ENCODE measurements at regions not wholly inside any gene's neighbourhood (a gene's known extent, or its start where the extent isn't known, plus 50 kb on each side); places are given as distances from the start of the nearest gene placed in this dataset.

GRCh38 chr14:46322076-46322475 is 329.5 kb downstream of the RPL10L start:
- no peaks in the 10 kb centered on the region for H3K79me2 ChIP-seq (ENCODE audit: insufficient read depth, low read length)
- intact Hi-C loops (cut with micrococcal nuclease) = no loop called here
- no peaks in the 10 kb centered on the region for H3K27me3 ChIP-seq (ENCODE audit: insufficient read depth, low read length)
- no peak overlapping the region for H3K27ac ChIP-seq (ENCODE audit: low read depth, low read length)
- no peak overlapping the region for H3K9ac ChIP-seq (ENCODE audit: low read length)
- H3K4me2 ChIP-seq (ENCODE audit: low read length) = no peak overlapping the region
- no peak for TF ChIP-seq TCF7L2 (IDR thresholded peaks at IDR 0.05; ENCODE audit: borderline replicate concordance, extremely low read depth, insufficient read depth, insufficient read length)
- TF ChIP-seq POLR2A (IDR thresholded peaks at IDR 0.05; ENCODE audit: borderline replicate concordance, extremely low read depth, insufficient read depth, insufficient read length) = no peak
- TF ChIP-seq, protein P1, sequence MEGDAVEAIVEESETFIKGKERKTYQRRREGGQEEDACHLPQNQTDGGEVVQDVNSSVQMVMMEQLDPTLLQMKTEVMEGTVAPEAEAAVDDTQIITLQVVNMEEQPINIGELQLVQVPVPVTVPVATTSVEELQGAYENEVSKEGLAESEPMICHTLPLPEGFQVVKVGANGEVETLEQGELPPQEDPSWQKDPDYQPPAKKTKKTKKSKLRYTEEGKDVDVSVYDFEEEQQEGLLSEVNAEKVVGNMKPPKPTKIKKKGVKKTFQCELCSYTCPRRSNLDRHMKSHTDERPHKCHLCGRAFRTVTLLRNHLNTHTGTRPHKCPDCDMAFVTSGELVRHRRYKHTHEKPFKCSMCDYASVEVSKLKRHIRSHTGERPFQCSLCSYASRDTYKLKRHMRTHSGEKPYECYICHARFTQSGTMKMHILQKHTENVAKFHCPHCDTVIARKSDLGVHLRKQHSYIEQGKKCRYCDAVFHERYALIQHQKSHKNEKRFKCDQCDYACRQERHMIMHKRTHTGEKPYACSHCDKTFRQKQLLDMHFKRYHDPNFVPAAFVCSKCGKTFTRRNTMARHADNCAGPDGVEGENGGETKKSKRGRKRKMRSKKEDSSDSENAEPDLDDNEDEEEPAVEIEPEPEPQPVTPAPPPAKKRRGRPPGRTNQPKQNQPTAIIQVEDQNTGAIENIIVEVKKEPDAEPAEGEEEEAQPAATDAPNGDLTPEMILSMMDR (IDR thresholded peaks at IDR 0.05 in 2 of 3, conservative IDR thresholded peaks at IDR 0.05 in 1 of 3; ENCODE audit: borderline replicate concordance in 1 of 3, insufficient read depth in 1 of 3, low read depth in 2 of 3, low read length in 2 of 3) = no peak
- TF ChIP-seq EGR1 (IDR thresholded peaks at IDR 0.05; ENCODE audit: low read depth) = no peak
- TF ChIP-seq YY1 (IDR thresholded peaks at IDR 0.05; ENCODE audit: extremely low read depth, insufficient replicate concordance, low read depth, low read length) = no peak
- TF ChIP-seq, protein P2, sequence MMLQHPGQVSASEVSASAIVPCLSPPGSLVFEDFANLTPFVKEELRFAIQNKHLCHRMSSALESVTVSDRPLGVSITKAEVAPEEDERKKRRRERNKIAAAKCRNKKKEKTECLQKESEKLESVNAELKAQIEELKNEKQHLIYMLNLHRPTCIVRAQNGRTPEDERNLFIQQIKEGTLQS (IDR thresholded peaks at IDR 0.05) = no peak
- no peak for DNase-seq (ENCODE audit: low read depth, low spot score)
- no peaks in the 10 kb centered on the region for H3K9me3 ChIP-seq (ENCODE audit: control insufficient read depth in 1 of 2, insufficient read depth in 1 of 2, low read depth in 1 of 2, low read length in 2 of 2)
- RAD21 ChIA-PET (ENCODE audit: low non-redundant PET in 1 of 2, low total read pairs in 2 of 2, uncharacterized antibody in 2 of 2, unreplicated experiment in 2 of 2) = no interaction called here
- CTCF ChIA-PET = no interaction called here
- BruUV-seq (replicated peaks) = no TSS peak
- H3K4me3 ChIP-seq (replicated peaks in 1 of 2; ENCODE audit: low read depth in 1 of 2, low read length in 2 of 2) = no peak overlapping the region
- no peaks in the 10 kb centered on the region for H3K4me1 ChIP-seq (ENCODE audit: control insufficient read depth in 1 of 2, insufficient read depth in 2 of 2, low read length in 2 of 2)
- ATAC-seq = no peak
- H3K36me3 ChIP-seq (ENCODE audit: control insufficient read depth in 1 of 2, insufficient read depth in 2 of 2, low read length in 2 of 2) = no peaks in the 10 kb centered on the region
- POLR2A ChIA-PET = no interaction called here
- no peaks in the 10 kb centered on the region for H3K9me2 ChIP-seq (ENCODE audit: insufficient read depth)
- H2AFZ ChIP-seq (ENCODE audit: low read depth, low read length, poor library complexity, severe bottlenecking) = no peak overlapping the region
- no peaks in the 10 kb centered on the region for H4K20me1 ChIP-seq (ENCODE audit: insufficient read depth)

GRCh38 chr14:46306267-46306666 is 345.3 kb downstream of the RPL10L start:
- no peak for ATAC-seq
- POLR2A ChIA-PET = no interaction called here

More at GRCh38 chr14:46306267-46306666, 345.3 kb downstream of the RPL10L start:
- Histone ChIP-seq H3K27me3 (ENCODE audit: insufficient read depth, low read length) (no peaks in the 10 kb centered on the region), H3K9me2 (ENCODE audit: insufficient read depth) (no peaks in the 10 kb centered on the region), H3K4me1 (ENCODE audit: control insufficient read depth in 1 of 2, insufficient read depth in 2 of 2, low read length in 2 of 2) (no peaks in the 10 kb centered on the region), H3K79me2 (ENCODE audit: insufficient read depth, low read length) (no peaks in the 10 kb centered on the region), H3K27ac (ENCODE audit: low read depth, low read length) (no peak overlapping the region), H2AFZ (ENCODE audit: low read depth, low read length, poor library complexity, severe bottlenecking) (no peak overlapping the region), H3K4me3 (replicated peaks in 1 of 2; ENCODE audit: low read depth in 1 of 2, low read length in 2 of 2) (no peak overlapping the region), H3K9ac (ENCODE audit: low read length) (no peak overlapping the region), H3K9me3 (ENCODE audit: control insufficient read depth in 1 of 2, insufficient read depth in 1 of 2, low read depth in 1 of 2, low read length in 2 of 2) (no peaks in the 10 kb centered on the region), H3K4me2 (ENCODE audit: low read length) (no peak overlapping the region), H3K36me3 (ENCODE audit: control insufficient read depth in 1 of 2, insufficient read depth in 2 of 2, low read length in 2 of 2) (no peaks in the 10 kb centered on the region), H4K20me1 (ENCODE audit: insufficient read depth) (no peaks in the 10 kb centered on the region)
- ChIA-PET RAD21 (ENCODE audit: low non-redundant PET in 1 of 2, low total read pairs in 2 of 2, uncharacterized antibody in 2 of 2, unreplicated experiment in 2 of 2) (no interaction called here), CTCF (no interaction called here)
- DNase-seq (ENCODE audit: low read depth, low spot score) = no peak
- intact Hi-C loops (cut with micrococcal nuclease) = no loop called here
- no TSS peak for BruUV-seq (replicated peaks)
- TF ChIP-seq MAX (IDR thresholded peaks at IDR 0.05) (no peak), SIN3A (IDR thresholded peaks at IDR 0.05; ENCODE audit: low read depth) (no peak), RAD21 (IDR thresholded peaks at IDR 0.05; ENCODE audit: low read depth) (no peak), TCF7L2 (IDR thresholded peaks at IDR 0.05; ENCODE audit: borderline replicate concordance, extremely low read depth, insufficient read depth, insufficient read length) (no peak), YY1 (IDR thresholded peaks at IDR 0.05; ENCODE audit: extremely low read depth, insufficient replicate concordance, low read depth, low read length) (no peak), POLR2AphosphoS5 (IDR thresholded peaks at IDR 0.05; ENCODE audit: low read depth, low read length) (no peak)

Measured in HCT116 (cell line).